GM12872 (cell line): ENCODE measurements at regions not wholly inside any gene's neighbourhood (a gene's known extent, or its start where the extent isn't known, plus 50 kb on each side); places are given as distances from the start of the nearest gene placed in this dataset.

Source experiments
- CTCF ChIP-seq: IDR thresholded peaks from 3 replicates; pipeline ENCODE4 v1.5.1; 2011; ENCODE audit warnings: low read depth, mild to moderate bottlenecking, low read length, moderate library complexity; ENCODE audit not compliant: insufficient read depth

- no peak for TF ChIP-seq CTCF
Measured at GRCh38 chr20:61125546-61126180, 126.4 kb upstream of the CDH4 start.

- TF ChIP-seq CTCF, result no peak
Measured at GRCh38 chr20:61126369-61127195, 125.5 kb upstream of the CDH4 start.

- TF ChIP-seq CTCF, result no peak
Measured at GRCh38 chr20:61127311-61128039, 124.6 kb upstream of the CDH4 start.

- no peak for TF ChIP-seq CTCF
Measured at GRCh38 chr20:61128701-61129269, 123.3 kb upstream of the CDH4 start.

- TF ChIP-seq CTCF, result no peak
Measured at GRCh38 chr20:61129311-61129710, 122.8 kb upstream of the CDH4 start.

- no peak for TF ChIP-seq CTCF
Measured at GRCh38 chr20:61130156-61130555, 121.9 kb upstream of the CDH4 start.

- no peak for TF ChIP-seq CTCF
Measured at GRCh38 chr20:61131944-61132343, 120.1 kb upstream of the CDH4 start.
